ENCODE measurements at regions not wholly inside any gene's neighbourhood (a gene's known extent, or its start where the extent isn't known, plus 50 kb on each side); places are given as distances from the start of the nearest gene placed in this dataset.

- TF ChIP-seq EZH2phosphoT487 (IDR thresholded peaks at IDR 0.05) = no peak
- no peak for TF ChIP-seq CTCF (IDR thresholded peaks at IDR 0.05)
Observed at GRCh38 chr7:46775020-46775419, 806.9 kb downstream of the TNS3 start.
